Neural progenitor cell (in vitro differentiated cells): ENCODE measurements at regions not wholly inside any gene's neighbourhood (a gene's known extent, or its start where the extent isn't known, plus 50 kb on each side); places are given as distances from the start of the nearest gene placed in this dataset.

Source experiments
- DNase-seq: peaks from one replicate; pipeline ENCODE4 v3.0.0-alpha.2; 2016; ENCODE audit warnings: low spot score
- H2AFZ ChIP-seq: fragments of 200-600 bp; sonication (generic); replicated peaks from 2 replicates; pipeline ENCODE4 v1.6.1; 2016; ENCODE audit warnings: antibody characterized with exemption
- H3F3A ChIP-seq: fragments of 200-600 bp; sonication (generic); 2 replicates; pipeline ENCODE4 v1.6.1; 2016; ENCODE audit warnings: antibody characterized with exemption, low read depth
- H3K27ac ChIP-seq: fragments of 200-600 bp; sonication (generic); 2 replicates; pipeline ENCODE4 v1.5.1; 2016; ENCODE audit warnings: mild to moderate bottlenecking
- H3K27me3 ChIP-seq: fragments of 200-600 bp; sonication (generic); 2 replicates; pipeline ENCODE4 v1.6.1; 2016; ENCODE audit warnings: mild to moderate bottlenecking, moderate library complexity
- H3K36me3 ChIP-seq: fragments of 200-600 bp; sonication (generic); 2 replicates; pipeline ENCODE4 v1.5.1; 2016
- H3K4me1 ChIP-seq: fragments of 200-600 bp; sonication (generic); 2 replicates; pipeline ENCODE4 v1.6.1; 2016; ENCODE audit warnings: mixed run types
- H3K4me2 ChIP-seq: fragments of 200-600 bp; sonication (generic); 2 replicates; pipeline ENCODE4 v1.6.1; 2016
- H3K4me3 ChIP-seq: fragments of 200-600 bp; sonication (generic); 2 replicates; pipeline ENCODE4 v1.5.1; 2016
- H3K79me2 ChIP-seq: fragments of 200-600 bp; sonication (generic); 2 replicates; pipeline ENCODE4 v1.6.1; 2016; ENCODE audit warnings: low read depth
- H3K9ac ChIP-seq: fragments of 200-600 bp; sonication (generic); 2 replicates; pipeline ENCODE4 v1.6.1; 2016
- H3K9me3 ChIP-seq: fragments of 200-600 bp; sonication (generic); 2 replicates; pipeline ENCODE4 v1.5.1; 2016; ENCODE audit warnings: low read depth
- H4K20me1 ChIP-seq: fragments of 200-600 bp; sonication (generic); 2 replicates; pipeline ENCODE4 v1.6.1; 2016; ENCODE audit warnings: low read depth
- H3K27ac Mint-ChIP-seq: 3 replicates; pipeline ENCODE4 v1.8.0; 2021; ENCODE audit warnings: mixed read lengths
- H3K27me3 Mint-ChIP-seq: 2 replicates; pipeline ENCODE4 v1.8.0; 2022; ENCODE audit warnings: low read depth, mild to moderate bottlenecking, inconsistent platforms, moderate library complexity, mixed read lengths; ENCODE audit not compliant: insufficient read depth
- H3K36me3 Mint-ChIP-seq: 3 replicates; pipeline ENCODE4 v1.8.0; 2021; ENCODE audit warnings: mixed read lengths
- H3K4me1 Mint-ChIP-seq: 3 replicates; pipeline ENCODE4 v1.8.0; 2021; ENCODE audit warnings: mixed read lengths
- H3K4me3 Mint-ChIP-seq: 3 replicates; pipeline ENCODE4 v1.8.0; 2021; ENCODE audit warnings: mild to moderate bottlenecking, moderate library complexity, mixed read lengths
- H3K9me3 Mint-ChIP-seq: 3 replicates; pipeline ENCODE4 v1.8.0; 2020; ENCODE audit warnings: mixed read lengths
- CTCF ChIP-seq: fragments of 200-600 bp; sonication (generic); IDR thresholded peaks from 2 replicates; pipeline ENCODE4 v1.5.1; 2017; ENCODE audit warnings: antibody characterized with exemption, mild to moderate bottlenecking
- EZH2 ChIP-seq: fragments of 200-600 bp; sonication (generic); IDR thresholded peaks from 2 replicates; pipeline ENCODE4 v1.6.1; 2017; ENCODE audit warnings: antibody characterized with exemption, mild to moderate bottlenecking, moderate library complexity
- EZH2phosphoT487 ChIP-seq: fragments of 200-600 bp; sonication (generic); IDR thresholded peaks from 2 replicates; pipeline ENCODE4 v1.6.1; 2017; ENCODE audit warnings: antibody characterized with exemption

GRCh38 chr6:169382735-169383134 is 129.1 kb upstream of the THBS2 start:
- Histone ChIP-seq H3K27me3 (no peaks in the 10 kb centered on the region), H4K20me1 (no peaks in the 10 kb centered on the region), H3K36me3 (no peaks in the 10 kb centered on the region), H3K9ac (no peak overlapping the region), H3K79me2 (no peaks in the 10 kb centered on the region), H3K9me3 (no peaks in the 10 kb centered on the region), H3K4me2 (no peak overlapping the region), H2AFZ (no peak overlapping the region), H3K27ac (no peak overlapping the region), H3K4me1 (peaks cover 5% of the 10 kb centered on the region), H3F3A (no peaks in the 10 kb centered on the region), H3K4me3 (no peak overlapping the region)
- TF ChIP-seq EZH2phosphoT487 (no peak), EZH2 (no peak), CTCF (no peak)
- H3K4me1 Mint-ChIP-seq, result peaks cover 15% of the 10 kb centered on the region
- no peak overlapping the region for H3K4me3 Mint-ChIP-seq
- DNase-seq, result no peak
- peaks cover 4% of the 10 kb centered on the region for H3K9me3 Mint-ChIP-seq
- H3K27me3 Mint-ChIP-seq, result no peaks in the 10 kb centered on the region
- H3K36me3 Mint-ChIP-seq, result no peaks in the 10 kb centered on the region
- no peak overlapping the region for H3K27ac Mint-ChIP-seq

GRCh38 chr6:169381988-169382387 is 128.3 kb upstream of the THBS2 start:
- no peaks in the 10 kb centered on the region for H3K36me3 Mint-ChIP-seq
- no peaks in the 10 kb centered on the region for H3K36me3 ChIP-seq
- peaks cover 8% of the 10 kb centered on the region for H3K9me3 Mint-ChIP-seq
- no peaks in the 10 kb centered on the region for H3K79me2 ChIP-seq
- H3K4me3 ChIP-seq, result no peak overlapping the region
- no peaks in the 10 kb centered on the region for H3F3A ChIP-seq
- H2AFZ ChIP-seq, result no peak overlapping the region
- peaks cover 17% of the 10 kb centered on the region for H3K4me1 Mint-ChIP-seq
- H3K27ac Mint-ChIP-seq, result no peak overlapping the region
- H3K27me3 ChIP-seq, result no peaks in the 10 kb centered on the region
- TF ChIP-seq CTCF (no peak), EZH2 (no peak), EZH2phosphoT487 (no peak)
- H3K27me3 Mint-ChIP-seq, result no peaks in the 10 kb centered on the region
- H3K9me3 ChIP-seq, result no peaks in the 10 kb centered on the region
- no peak overlapping the region for H3K4me3 Mint-ChIP-seq
- H3K27ac ChIP-seq, result no peak overlapping the region
- no peak overlapping the region for H3K4me2 ChIP-seq
- no peaks in the 10 kb centered on the region for H4K20me1 ChIP-seq
- H3K4me1 ChIP-seq, result peaks cover 5% of the 10 kb centered on the region
- no peak overlapping the region for H3K9ac ChIP-seq
- no peak for DNase-seq

- peaks cover 15% of the 10 kb centered on the region for H3K9me3 Mint-ChIP-seq
- no peak for DNase-seq
- no peak for TF ChIP-seq EZH2
- TF ChIP-seq EZH2phosphoT487, result no peak
- TF ChIP-seq CTCF, result no peak
- H3K27me3 Mint-ChIP-seq, result no peaks in the 10 kb centered on the region
- Histone ChIP-seq H3K4me3 (no peak overlapping the region), H3K4me2 (no peak overlapping the region), H2AFZ (no peak overlapping the region), H3K4me1 (no peaks in the 10 kb centered on the region), H3K9me3 (no peaks in the 10 kb centered on the region), H3K79me2 (no peaks in the 10 kb centered on the region), H3K36me3 (no peaks in the 10 kb centered on the region), H3K27me3 (no peaks in the 10 kb centered on the region), H3K9ac (no peak overlapping the region), H4K20me1 (no peaks in the 10 kb centered on the region), H3K27ac (no peak overlapping the region), H3F3A (no peaks in the 10 kb centered on the region)
- peaks cover 4% of the 10 kb centered on the region for H3K36me3 Mint-ChIP-seq
- no peak overlapping the region for H3K27ac Mint-ChIP-seq
- H3K4me1 Mint-ChIP-seq, result peaks cover 9% of the 10 kb centered on the region
- H3K4me3 Mint-ChIP-seq, result no peak overlapping the region
These were observed 126.8 kb upstream of the THBS2 start for GRCh38 chr6:169380493-169380892.
